Mucosa of gallbladder (tissue), 1 donor: ENCODE measurements at regions not wholly inside any gene's neighbourhood (a gene's known extent, or its start where the extent isn't known, plus 50 kb on each side); places are given as distances from the start of the nearest gene placed in this dataset.

Source experiments
- DNase-seq: peaks from one replicate; pipeline ENCODE4 v3.0.0-alpha.2; 2020; ENCODE audit warnings: low spot score
- donor health status: DM: no; HTN: no; CAD: no.

GRCh38 chr3:139778682-139779233 lies 101.0 kb upstream of the NMNAT3 start:
- DNase-seq: no peak

GRCh38 chr3:139774560-139775302 lies 97.0 kb upstream of the NMNAT3 start:
- DNase-seq: no peak

GRCh38 chr3:139772539-139773500 lies 95.0 kb upstream of the NMNAT3 start:
- no peak for DNase-seq

GRCh38 chr3:139771331-139771730 lies 93.6 kb upstream of the NMNAT3 start:
- DNase-seq: no peak

GRCh38 chr3:139770577-139770976 lies 92.8 kb upstream of the NMNAT3 start:
- DNase-seq: no peak

GRCh38 chr3:139769796-139770195 lies 92.0 kb upstream of the NMNAT3 start:
- DNase-seq: no peak

- DNase-seq: no peak
Observed at GRCh38 chr3:139764936-139765335, 87.2 kb upstream of the NMNAT3 start.

GRCh38 chr3:139764069-139764905 lies 86.5 kb upstream of the NMNAT3 start:
- DNase-seq: no peak

- DNase-seq: no peak
Observed at GRCh38 chr3:139762302-139762701, 84.5 kb upstream of the NMNAT3 start.

GRCh38 chr3:139759470-139759869 lies 81.7 kb upstream of the NMNAT3 start:
- no peak for DNase-seq

- DNase-seq: no peak
Observed at GRCh38 chr3:139758654-139759291, 81.0 kb upstream of the NMNAT3 start.

GRCh38 chr3:139757448-139758030 lies 79.8 kb upstream of the NMNAT3 start:
- no peak for DNase-seq

- DNase-seq: no peak
Observed at GRCh38 chr3:139756529-139757103, 78.8 kb upstream of the NMNAT3 start.

- DNase-seq: no peak
Observed at GRCh38 chr3:139755551-139755950, 77.8 kb upstream of the NMNAT3 start.

GRCh38 chr3:139751789-139752188 lies 74.0 kb upstream of the NMNAT3 start:
- no peak for DNase-seq

- DNase-seq: no peak
Observed at GRCh38 chr3:139746481-139746880, 68.7 kb upstream of the NMNAT3 start.

- DNase-seq: no peak
Observed at GRCh38 chr3:139745831-139746230, 68.1 kb upstream of the NMNAT3 start.

- no peak for DNase-seq
Observed at GRCh38 chr3:139738697-139739096, 60.9 kb upstream of the NMNAT3 start.

- no peak for DNase-seq
Observed at GRCh38 chr3:139737682-139738361, 60.0 kb upstream of the NMNAT3 start.

GRCh38 chr3:139735191-139735590 lies 57.4 kb upstream of the NMNAT3 start:
- DNase-seq: no peak
